ENCODE measurements at regions not wholly inside any gene's neighbourhood (a gene's known extent, or its start where the extent isn't known, plus 50 kb on each side); places are given as distances from the start of the nearest gene placed in this dataset.
A peak's percentile ranks its signal among the peaks of the same experiment; 100 is the strongest.

DNA sequence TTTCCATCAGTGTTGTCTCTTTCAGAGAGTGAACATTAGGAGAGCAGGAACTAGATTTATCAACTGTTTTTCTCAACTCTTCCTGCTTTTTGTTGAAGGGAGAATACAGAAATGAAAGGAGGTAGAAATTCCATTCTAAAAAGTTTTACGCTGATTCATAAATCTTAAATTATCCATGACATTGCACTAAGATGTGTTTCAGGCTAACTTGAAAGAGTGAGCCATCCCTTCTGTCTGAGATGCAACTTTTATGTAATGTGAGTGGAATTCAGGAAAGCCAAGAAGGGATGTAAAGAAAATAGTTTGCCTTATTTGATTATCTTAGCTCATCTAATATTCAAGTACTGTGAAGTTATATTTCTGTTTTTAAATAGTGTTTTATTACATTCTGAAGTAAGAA, 349.5 kb upstream of the RGS6 start:
- TF ChIP-seq, protein P1, sequence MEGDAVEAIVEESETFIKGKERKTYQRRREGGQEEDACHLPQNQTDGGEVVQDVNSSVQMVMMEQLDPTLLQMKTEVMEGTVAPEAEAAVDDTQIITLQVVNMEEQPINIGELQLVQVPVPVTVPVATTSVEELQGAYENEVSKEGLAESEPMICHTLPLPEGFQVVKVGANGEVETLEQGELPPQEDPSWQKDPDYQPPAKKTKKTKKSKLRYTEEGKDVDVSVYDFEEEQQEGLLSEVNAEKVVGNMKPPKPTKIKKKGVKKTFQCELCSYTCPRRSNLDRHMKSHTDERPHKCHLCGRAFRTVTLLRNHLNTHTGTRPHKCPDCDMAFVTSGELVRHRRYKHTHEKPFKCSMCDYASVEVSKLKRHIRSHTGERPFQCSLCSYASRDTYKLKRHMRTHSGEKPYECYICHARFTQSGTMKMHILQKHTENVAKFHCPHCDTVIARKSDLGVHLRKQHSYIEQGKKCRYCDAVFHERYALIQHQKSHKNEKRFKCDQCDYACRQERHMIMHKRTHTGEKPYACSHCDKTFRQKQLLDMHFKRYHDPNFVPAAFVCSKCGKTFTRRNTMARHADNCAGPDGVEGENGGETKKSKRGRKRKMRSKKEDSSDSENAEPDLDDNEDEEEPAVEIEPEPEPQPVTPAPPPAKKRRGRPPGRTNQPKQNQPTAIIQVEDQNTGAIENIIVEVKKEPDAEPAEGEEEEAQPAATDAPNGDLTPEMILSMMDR (IDR thresholded peaks at IDR 0.05; ENCODE audit: low read depth, low read length, missing control alignments) = no peak
- H3K36me3 ChIP-seq (replicated peaks) = no peaks in the 10 kb centered on the region
- no peak overlapping the region for H3K4me3 ChIP-seq (ENCODE audit: low read depth, low read length)
- DNase-seq = peak; percentile 58
- in situ Hi-C loops (cut with HindIII; ENCODE audit: low pct_ligation_motif_present, low sequenced_read_pairs) = no loop called here
- H3K27ac ChIP-seq = peak overlapping the region; percentile 86
- no peaks in the 10 kb centered on the region for H3K27me3 ChIP-seq (replicated peaks)

GRCh38 chr14:71583194-71583593, 349.0 kb upstream of the RGS6 start:
- Histone ChIP-seq H3K27me3 (replicated peaks) (no peaks in the 10 kb centered on the region), H3K27ac (peak overlapping the region; percentile 86)

DNA sequence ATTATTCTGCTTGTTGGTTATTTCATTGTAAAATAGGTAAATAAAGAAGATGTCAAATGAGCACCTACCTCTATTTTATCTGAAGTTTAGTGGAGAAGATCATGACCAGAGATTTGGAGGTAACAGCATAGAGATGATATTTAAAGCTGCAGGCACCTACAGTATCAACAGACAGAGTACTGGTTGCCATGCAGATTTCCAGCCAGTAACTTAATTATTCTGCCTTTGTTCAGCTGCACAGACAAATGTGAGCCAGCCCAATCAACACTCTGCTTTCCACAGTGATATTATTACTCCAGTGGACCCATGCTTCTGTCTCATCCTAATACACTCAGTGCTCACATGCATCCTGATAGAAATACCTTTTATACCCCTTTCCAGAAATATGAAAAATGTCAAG, 348.5 kb upstream of the RGS6 start:
- Histone ChIP-seq H3K4me3 (ENCODE audit: low read depth, low read length) (no peak overlapping the region), H3K27ac (peak overlapping the region; percentile 86), H3K27me3 (replicated peaks) (no peaks in the 10 kb centered on the region), H3K36me3 (replicated peaks) (peaks cover 3% of the 10 kb centered on the region)
- in situ Hi-C loops (cut with HindIII; ENCODE audit: low pct_ligation_motif_present, low sequenced_read_pairs) = no loop called here
- no peak for DNase-seq
- TF ChIP-seq, protein P1 (IDR thresholded peaks at IDR 0.05; ENCODE audit: low read depth, low read length, missing control alignments) = no peak

More at GRCh38 chr14:71583194-71583593, 349.0 kb upstream of the RGS6 start:
- TF ChIP-seq, protein P1 (IDR thresholded peaks at IDR 0.05; ENCODE audit: low read depth, low read length, missing control alignments) = no peak
- Histone ChIP-seq H3K36me3 (replicated peaks) (no peaks in the 10 kb centered on the region), H3K4me3 (ENCODE audit: low read depth, low read length) (no peak overlapping the region)
- in situ Hi-C loops (cut with HindIII; ENCODE audit: low pct_ligation_motif_present, low sequenced_read_pairs) = no loop called here
- DNase-seq = peak; percentile 25

DNA sequence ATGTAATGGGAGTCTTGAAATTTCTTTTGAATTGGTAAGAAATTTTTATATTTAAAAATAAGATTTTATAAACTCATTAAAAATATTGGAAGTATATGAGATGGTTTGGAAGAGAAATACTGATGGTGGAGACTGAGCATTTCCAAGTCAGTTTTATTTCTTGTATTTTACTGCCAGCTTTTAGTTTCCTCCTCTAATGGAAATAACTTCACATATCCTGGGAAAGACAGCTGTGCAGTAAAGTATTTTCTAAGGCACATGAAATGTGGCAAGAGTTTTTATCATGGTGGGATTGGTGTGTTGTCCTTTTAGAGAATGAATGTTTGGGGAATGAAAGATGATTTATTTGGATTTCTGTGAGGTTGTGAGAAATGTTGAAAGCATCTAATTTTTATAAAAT, 346.9 kb upstream of the RGS6 start:
- no peak for DNase-seq
- Histone ChIP-seq H3K27ac (no peak overlapping the region), H3K27me3 (replicated peaks) (no peaks in the 10 kb centered on the region), H3K36me3 (replicated peaks) (peaks cover 3% of the 10 kb centered on the region), H3K4me3 (ENCODE audit: low read depth, low read length) (no peak overlapping the region)
- TF ChIP-seq, protein P1 (IDR thresholded peaks at IDR 0.05; ENCODE audit: low read depth, low read length, missing control alignments) = no peak
- in situ Hi-C loops (cut with HindIII; ENCODE audit: low pct_ligation_motif_present, low sequenced_read_pairs) = no loop called here

DNA sequence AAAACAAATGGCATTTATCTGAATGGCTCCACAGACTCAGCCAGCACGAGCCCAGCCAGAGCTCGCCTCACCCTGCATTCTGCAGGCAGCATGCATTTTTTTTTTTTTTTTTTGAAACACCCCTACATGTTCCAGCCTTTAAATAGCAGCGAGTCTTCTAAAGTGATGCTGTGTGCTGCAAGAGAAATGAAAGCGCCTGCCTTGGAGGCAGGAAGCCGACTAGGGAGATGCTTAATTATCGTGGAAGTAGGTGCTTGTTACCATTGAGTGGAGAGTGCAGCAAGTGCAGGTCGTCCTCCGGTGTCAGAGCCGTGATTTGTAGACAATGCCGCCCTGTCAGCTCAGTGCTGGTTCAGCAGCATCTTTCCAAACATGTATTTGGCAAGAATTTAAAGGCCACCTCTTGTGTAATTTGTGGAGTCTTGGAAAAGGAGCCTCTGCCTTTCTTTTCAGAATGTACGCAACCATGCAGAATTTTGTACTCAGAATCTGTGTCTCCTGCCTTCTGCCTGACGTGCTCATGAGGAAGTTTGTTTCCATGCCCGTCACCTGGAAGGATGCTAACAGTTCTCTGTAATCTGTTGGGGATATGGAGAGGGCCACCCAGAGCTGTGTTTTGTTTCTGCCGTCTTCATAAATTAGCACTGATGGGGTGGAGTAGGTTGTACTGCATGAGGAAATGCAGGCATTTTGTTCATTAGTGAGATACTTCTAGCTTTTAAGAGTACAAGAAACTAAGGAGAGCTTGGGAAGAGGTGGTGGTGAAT, 345.9 kb upstream of the RGS6 start:
- DNase-seq = no peak
- peaks cover 3% of the 10 kb centered on the region for H3K36me3 ChIP-seq (replicated peaks)
- peak overlapping the region; percentile 13 for H3K27ac ChIP-seq
- no peaks in the 10 kb centered on the region for H3K27me3 ChIP-seq (replicated peaks)
- in situ Hi-C loops (cut with HindIII; ENCODE audit: low pct_ligation_motif_present, low sequenced_read_pairs) = no loop called here
- TF ChIP-seq, protein P1 (IDR thresholded peaks at IDR 0.05; ENCODE audit: low read depth, low read length, missing control alignments) = no peak
- peak overlapping the region; percentile 24 for H3K4me3 ChIP-seq (ENCODE audit: low read depth, low read length)

- no peaks in the 10 kb centered on the region for H3K27me3 ChIP-seq (replicated peaks)
- H3K27ac ChIP-seq = peak overlapping the region; percentile 63
- TF ChIP-seq, protein P1 (IDR thresholded peaks at IDR 0.05; ENCODE audit: low read depth, low read length, missing control alignments) = no peak
- peak; percentile 83 for DNase-seq
- no peak overlapping the region for H3K4me3 ChIP-seq (ENCODE audit: low read depth, low read length)
- in situ Hi-C loops (cut with HindIII; ENCODE audit: low pct_ligation_motif_present, low sequenced_read_pairs) = no loop called here
- H3K36me3 ChIP-seq (replicated peaks) = peaks cover 3% of the 10 kb centered on the region
Observed at GRCh38 chr14:71588028-71588427, 344.2 kb upstream of the RGS6 start.

Measured in brain microvascular endothelial cell (primary cell).